HepG2 (cell line): ENCODE measurements at regions not wholly inside any gene's neighbourhood (a gene's known extent, or its start where the extent isn't known, plus 50 kb on each side); places are given as distances from the start of the nearest gene placed in this dataset.

ENCODE experiments used
- AGO1 ChIP-seq: fragments of 200-400 bp; formaldehyde crosslinking; IDR thresholded peaks from 2 replicates; pipeline ENCODE4 v1.6.1; 2017; ENCODE audit warnings: mild to moderate bottlenecking, low read depth, low read length, moderate library complexity; ENCODE audit not compliant: poor library complexity, severe bottlenecking
- BCL6 ChIP-seq: IDR thresholded peaks from 2 replicates; pipeline ENCODE4 v1.6.1; 2016; ENCODE audit warnings: missing genetic modification reagents, missing compliant biosample characterization
- ETV5 ChIP-seq: IDR thresholded peaks from 2 replicates; pipeline ENCODE4 v1.6.1; 2018; ENCODE audit warnings: missing biosample characterization, missing genetic modification reagents, inconsistent platforms, borderline replicate concordance
- FOXJ3 ChIP-seq: sonication (generic); formaldehyde crosslinking; IDR thresholded peaks from 2 replicates; pipeline ENCODE4 v1.4.0; 2020; ENCODE audit warnings: missing genetic modification reagents, mild to moderate bottlenecking, borderline replicate concordance
- POLR2G ChIP-seq: fragments of 200-400 bp; formaldehyde crosslinking; IDR thresholded peaks from 2 replicates; pipeline ENCODE4 v1.6.1; 2018; ENCODE audit warnings: mild to moderate bottlenecking, low read depth, low read length, moderate library complexity
- PRDM15 ChIP-seq: sonication (generic); formaldehyde crosslinking; IDR thresholded peaks from 2 replicates; pipeline ENCODE4 v1.4.0; 2020; ENCODE audit warnings: missing genetic modification reagents
- SALL1 ChIP-seq: sonication (generic); formaldehyde crosslinking; IDR thresholded peaks from 2 replicates; pipeline ENCODE4 v1.8.0; 2022; ENCODE audit warnings: mild to moderate bottlenecking, missing genetic modification reagents
- ZNF142 ChIP-seq: sonication (generic); formaldehyde crosslinking; IDR thresholded peaks from 2 replicates; pipeline ENCODE4 v1.4.0; 2020; ENCODE audit warnings: missing genetic modification reagents
- ZNF280D ChIP-seq: sonication (generic); formaldehyde crosslinking; IDR thresholded peaks from 2 replicates; pipeline ENCODE4 v1.5.1; 2020; ENCODE audit warnings: mild to moderate bottlenecking, missing genetic modification reagents
- ZNF572 ChIP-seq: sonication (generic); formaldehyde crosslinking; IDR thresholded peaks from 2 replicates; pipeline ENCODE4 v1.5.1; 2020; ENCODE audit warnings: mild to moderate bottlenecking, missing genetic modification reagents
- ZNF713 ChIP-seq: sonication (generic); formaldehyde crosslinking; IDR thresholded peaks from 2 replicates; pipeline ENCODE4 v1.4.0; 2020; ENCODE audit warnings: mild to moderate bottlenecking, missing genetic modification reagents
- ZNF770 ChIP-seq: sonication (generic); formaldehyde crosslinking; IDR thresholded peaks from 2 replicates; pipeline ENCODE4 v1.5.0; 2020; ENCODE audit warnings: mild to moderate bottlenecking, missing genetic modification reagents
- ZSCAN9 ChIP-seq: IDR thresholded peaks from 2 replicates; pipeline ENCODE4 v1.6.1; 2016; ENCODE audit warnings: borderline replicate concordance

GRCh38 chr1:244207042-244207934 lies 156.2 kb downstream of the ZBTB18 start (continued):
- no peak for TF ChIP-seq ZNF142 (CRISPR knock-in tag)
- TF ChIP-seq SALL1 (CRISPR knock-in tag): no peak
- TF ChIP-seq ZNF713 (CRISPR knock-in tag): no peak
- no peak for TF ChIP-seq ZSCAN9
- no peak for TF ChIP-seq FOXJ3 (CRISPR knock-in tag)
- TF ChIP-seq POLR2G: no peak
- no peak for TF ChIP-seq BCL6 (CRISPR knock-in tag)
- TF ChIP-seq ZNF770 (CRISPR knock-in tag): peak; percentile 65
- no peak for TF ChIP-seq ZNF280D (CRISPR knock-in tag)
- TF ChIP-seq PRDM15: no peak
- no peak for TF ChIP-seq ZNF572 (CRISPR knock-in tag)
- TF ChIP-seq AGO1: no peak
- no peak for TF ChIP-seq ETV5
